ENCODE measurements at regions not wholly inside any gene's neighbourhood (a gene's known extent, or its start where the extent isn't known, plus 50 kb on each side); places are given as distances from the start of the nearest gene placed in this dataset.

DNA sequence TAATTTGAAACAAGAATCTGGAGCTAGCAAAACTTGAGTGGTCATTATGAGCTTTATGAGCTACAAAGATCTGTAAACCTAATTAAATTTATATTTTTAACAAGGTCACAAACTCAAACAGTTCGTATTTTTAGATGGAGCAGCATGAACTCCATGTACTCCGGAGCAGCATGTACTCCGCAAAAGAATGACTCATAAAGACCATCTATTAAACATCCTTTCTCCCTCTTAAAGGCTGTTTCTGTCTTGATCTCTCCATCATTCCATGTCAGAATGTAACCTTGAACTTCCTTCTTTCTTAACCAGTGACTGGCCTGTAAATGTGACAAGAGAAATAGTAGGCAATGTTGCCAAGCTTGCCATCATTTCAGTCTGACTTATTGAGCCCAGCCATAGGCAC lies 696.9 kb downstream of the ZNF385D start:
- H3K27me3 ChIP-seq (ENCODE audit: insufficient read depth, low read length): no peaks in the 10 kb centered on the region
- BruUV-seq (replicated peaks): no TSS peak
- H3K9ac ChIP-seq (ENCODE audit: low read length): no peak overlapping the region
- H3K4me3 ChIP-seq (replicated peaks in 1 of 2; ENCODE audit: low read depth in 1 of 2, low read length in 2 of 2): no peak overlapping the region
- no peaks in the 10 kb centered on the region for H3K36me3 ChIP-seq (ENCODE audit: control insufficient read depth in 1 of 2, insufficient read depth in 2 of 2, low read length in 2 of 2)
- no peaks in the 10 kb centered on the region for H4K20me1 ChIP-seq (ENCODE audit: insufficient read depth)
- H3K4me1 ChIP-seq (ENCODE audit: control insufficient read depth in 1 of 2, insufficient read depth in 2 of 2, low read length in 2 of 2): no peaks in the 10 kb centered on the region
- H3K79me2 ChIP-seq (ENCODE audit: insufficient read depth, low read length): no peaks in the 10 kb centered on the region
- RAD21 ChIA-PET (ENCODE audit: low non-redundant PET in 1 of 2, low total read pairs in 2 of 2, uncharacterized antibody in 2 of 2, unreplicated experiment in 2 of 2): no interaction called here
- H3K27ac ChIP-seq (ENCODE audit: low read depth, low read length): no peak overlapping the region
- H3K4me2 ChIP-seq (ENCODE audit: low read length): no peak overlapping the region
- CTCF ChIA-PET: no interaction called here
- H3K9me2 ChIP-seq (ENCODE audit: insufficient read depth): no peaks in the 10 kb centered on the region
- POLR2A ChIA-PET: no interaction called here
- H3K9me3 ChIP-seq (ENCODE audit: control insufficient read depth in 1 of 2, insufficient read depth in 1 of 2, low read depth in 1 of 2, low read length in 2 of 2): peaks cover 0 to 16% of the 10 kb centered on the region in 2 experiments; a peak in 2 of 4 replicates
- DNase-seq (ENCODE audit: low read depth, low spot score) (no peak), ATAC-seq (no peak)
- TF ChIP-seq ZFX (IDR thresholded peaks at IDR 0.05) (no peak), ELF1 (IDR thresholded peaks at IDR 0.05; ENCODE audit: borderline replicate concordance, low read depth) (no peak), EZH2phosphoT487 (IDR thresholded peaks at IDR 0.05; ENCODE audit: borderline replicate concordance) (no peak), RAD21 (IDR thresholded peaks at IDR 0.05; ENCODE audit: low read depth) (no peak), POLR2A (IDR thresholded peaks at IDR 0.05; ENCODE audit: borderline replicate concordance, extremely low read depth, insufficient read depth, insufficient read length) (no peak), SIN3A (IDR thresholded peaks at IDR 0.05; ENCODE audit: low read depth) (no peak), CEBPB (IDR thresholded peaks at IDR 0.05; ENCODE audit: low read depth) (no peak), YY1 (IDR thresholded peaks at IDR 0.05; ENCODE audit: extremely low read depth, insufficient replicate concordance, low read depth, low read length) (no peak), SRF (IDR thresholded peaks at IDR 0.05; ENCODE audit: low read depth) (no peak), FOSL1 (IDR thresholded peaks at IDR 0.05; ENCODE audit: low read depth) (no peak), POLR2AphosphoS5 (IDR thresholded peaks at IDR 0.05; ENCODE audit: low read depth, low read length) (no peak), JUND (IDR thresholded peaks at IDR 0.05) (no peak)
- intact Hi-C loops (cut with micrococcal nuclease): no loop called here
- H2AFZ ChIP-seq (ENCODE audit: low read depth, low read length, poor library complexity, severe bottlenecking): no peak overlapping the region

DNA sequence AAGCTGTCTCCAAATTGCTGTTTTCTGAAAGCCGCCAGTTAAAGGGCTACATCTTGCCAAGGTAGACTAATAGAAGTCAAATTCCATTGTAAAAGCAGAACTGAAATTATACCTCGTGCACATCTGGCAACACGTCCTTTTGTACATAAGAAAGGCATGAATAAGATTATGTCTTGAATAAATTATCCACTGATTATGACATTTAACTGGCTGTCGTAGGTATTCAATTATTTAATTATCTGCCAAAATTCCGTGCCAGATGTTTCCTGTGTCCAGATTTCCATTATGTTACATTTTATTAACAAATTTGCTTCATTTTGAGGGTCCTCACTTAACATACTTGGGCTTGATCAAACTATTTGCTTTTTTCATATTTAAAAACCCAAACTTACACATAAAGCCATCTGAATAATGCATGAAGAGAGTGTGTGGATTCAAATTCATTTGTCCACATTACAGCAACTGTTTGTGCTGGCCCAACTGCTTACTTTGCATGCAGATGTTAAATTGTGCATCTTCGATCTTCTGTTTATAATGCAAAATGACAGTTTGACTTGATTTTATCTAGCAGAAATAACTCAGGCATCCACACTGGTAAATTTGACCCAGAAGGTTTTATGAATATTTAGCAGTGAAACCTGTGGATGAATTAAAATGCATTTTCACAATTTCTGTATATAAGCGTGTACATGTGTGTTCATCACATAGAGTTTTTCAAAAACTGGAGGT lies 701.5 kb downstream of the ZNF385D start:
- no peak overlapping the region for H3K9ac ChIP-seq (ENCODE audit: low read length)
- ATAC-seq: no peak
- no peaks in the 10 kb centered on the region for H4K20me1 ChIP-seq (ENCODE audit: insufficient read depth)
- H2AFZ ChIP-seq (ENCODE audit: low read depth, low read length, poor library complexity, severe bottlenecking): no peak overlapping the region
- H3K4me2 ChIP-seq (ENCODE audit: low read length): no peak overlapping the region
- BruUV-seq (replicated peaks): no TSS peak
- H3K27ac ChIP-seq (ENCODE audit: low read depth, low read length): no peak overlapping the region
- DNase-seq (ENCODE audit: low read depth, low spot score): no peak
- ChIA-PET CTCF (no interaction called here), POLR2A (no interaction called here), RAD21 (ENCODE audit: low non-redundant PET in 1 of 2, low total read pairs in 2 of 2, uncharacterized antibody in 2 of 2, unreplicated experiment in 2 of 2) (no interaction called here)
- H3K9me2 ChIP-seq (ENCODE audit: insufficient read depth): no peaks in the 10 kb centered on the region
- H3K9me3 ChIP-seq (ENCODE audit: control insufficient read depth in 1 of 2, insufficient read depth in 1 of 2, low read depth in 1 of 2, low read length in 2 of 2): peaks cover 5 to 24% of the 10 kb centered on the region in 2 experiments; a peak in 2 of 4 replicates
- H3K27me3 ChIP-seq (ENCODE audit: insufficient read depth, low read length): no peaks in the 10 kb centered on the region
- no peak overlapping the region for H3K4me3 ChIP-seq (replicated peaks in 1 of 2; ENCODE audit: low read depth in 1 of 2, low read length in 2 of 2)
- no peaks in the 10 kb centered on the region for H3K4me1 ChIP-seq (ENCODE audit: control insufficient read depth in 1 of 2, insufficient read depth in 2 of 2, low read length in 2 of 2)
- no peaks in the 10 kb centered on the region for H3K79me2 ChIP-seq (ENCODE audit: insufficient read depth, low read length)
- no peaks in the 10 kb centered on the region for H3K36me3 ChIP-seq (ENCODE audit: control insufficient read depth in 1 of 2, insufficient read depth in 2 of 2, low read length in 2 of 2)
- intact Hi-C loops (cut with micrococcal nuclease): no loop called here
- TF ChIP-seq SRF (IDR thresholded peaks at IDR 0.05; ENCODE audit: low read depth): no peak
- TF ChIP-seq, protein P1, sequence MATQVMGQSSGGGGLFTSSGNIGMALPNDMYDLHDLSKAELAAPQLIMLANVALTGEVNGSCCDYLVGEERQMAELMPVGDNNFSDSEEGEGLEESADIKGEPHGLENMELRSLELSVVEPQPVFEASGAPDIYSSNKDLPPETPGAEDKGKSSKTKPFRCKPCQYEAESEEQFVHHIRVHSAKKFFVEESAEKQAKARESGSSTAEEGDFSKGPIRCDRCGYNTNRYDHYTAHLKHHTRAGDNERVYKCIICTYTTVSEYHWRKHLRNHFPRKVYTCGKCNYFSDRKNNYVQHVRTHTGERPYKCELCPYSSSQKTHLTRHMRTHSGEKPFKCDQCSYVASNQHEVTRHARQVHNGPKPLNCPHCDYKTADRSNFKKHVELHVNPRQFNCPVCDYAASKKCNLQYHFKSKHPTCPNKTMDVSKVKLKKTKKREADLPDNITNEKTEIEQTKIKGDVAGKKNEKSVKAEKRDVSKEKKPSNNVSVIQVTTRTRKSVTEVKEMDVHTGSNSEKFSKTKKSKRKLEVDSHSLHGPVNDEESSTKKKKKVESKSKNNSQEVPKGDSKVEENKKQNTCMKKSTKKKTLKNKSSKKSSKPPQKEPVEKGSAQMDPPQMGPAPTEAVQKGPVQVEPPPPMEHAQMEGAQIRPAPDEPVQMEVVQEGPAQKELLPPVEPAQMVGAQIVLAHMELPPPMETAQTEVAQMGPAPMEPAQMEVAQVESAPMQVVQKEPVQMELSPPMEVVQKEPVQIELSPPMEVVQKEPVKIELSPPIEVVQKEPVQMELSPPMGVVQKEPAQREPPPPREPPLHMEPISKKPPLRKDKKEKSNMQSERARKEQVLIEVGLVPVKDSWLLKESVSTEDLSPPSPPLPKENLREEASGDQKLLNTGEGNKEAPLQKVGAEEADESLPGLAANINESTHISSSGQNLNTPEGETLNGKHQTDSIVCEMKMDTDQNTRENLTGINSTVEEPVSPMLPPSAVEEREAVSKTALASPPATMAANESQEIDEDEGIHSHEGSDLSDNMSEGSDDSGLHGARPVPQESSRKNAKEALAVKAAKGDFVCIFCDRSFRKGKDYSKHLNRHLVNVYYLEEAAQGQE (IDR thresholded peaks at IDR 0.05; ENCODE audit: low read depth): no peak
- TF ChIP-seq YY1 (IDR thresholded peaks at IDR 0.05; ENCODE audit: extremely low read depth, insufficient replicate concordance, low read depth, low read length): no peak
- no peak for TF ChIP-seq RAD21 (IDR thresholded peaks at IDR 0.05; ENCODE audit: low read depth)
- TF ChIP-seq JUND (IDR thresholded peaks at IDR 0.05): no peak
- no peak for TF ChIP-seq ZFX (IDR thresholded peaks at IDR 0.05)
- TF ChIP-seq, protein P2, sequence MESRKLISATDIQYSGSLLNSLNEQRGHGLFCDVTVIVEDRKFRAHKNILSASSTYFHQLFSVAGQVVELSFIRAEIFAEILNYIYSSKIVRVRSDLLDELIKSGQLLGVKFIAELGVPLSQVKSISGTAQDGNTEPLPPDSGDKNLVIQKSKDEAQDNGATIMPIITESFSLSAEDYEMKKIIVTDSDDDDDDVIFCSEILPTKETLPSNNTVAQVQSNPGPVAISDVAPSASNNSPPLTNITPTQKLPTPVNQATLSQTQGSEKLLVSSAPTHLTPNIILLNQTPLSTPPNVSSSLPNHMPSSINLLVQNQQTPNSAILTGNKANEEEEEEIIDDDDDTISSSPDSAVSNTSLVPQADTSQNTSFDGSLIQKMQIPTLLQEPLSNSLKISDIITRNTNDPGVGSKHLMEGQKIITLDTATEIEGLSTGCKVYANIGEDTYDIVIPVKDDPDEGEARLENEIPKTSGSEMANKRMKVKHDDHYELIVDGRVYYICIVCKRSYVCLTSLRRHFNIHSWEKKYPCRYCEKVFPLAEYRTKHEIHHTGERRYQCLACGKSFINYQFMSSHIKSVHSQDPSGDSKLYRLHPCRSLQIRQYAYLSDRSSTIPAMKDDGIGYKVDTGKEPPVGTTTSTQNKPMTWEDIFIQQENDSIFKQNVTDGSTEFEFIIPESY (IDR thresholded peaks at IDR 0.05; ENCODE audit: extremely low read depth, insufficient replicate concordance, low read length): no peak
- no peak for TF ChIP-seq ELF1 (IDR thresholded peaks at IDR 0.05; ENCODE audit: borderline replicate concordance, low read depth)
- TF ChIP-seq EZH2 (IDR thresholded peaks at IDR 0.05): no peak

All from HCT116 (cell line).